K562 (cell line): ENCODE measurements at regions not wholly inside any gene's neighbourhood (a gene's known extent, or its start where the extent isn't known, plus 50 kb on each side); places are given as distances from the start of the nearest gene placed in this dataset.

Experiments used
- ATAC-seq: fragments of 200-7000 bp; cut with Tn5 transposase; 3 replicates; pipeline ENCODE4 v1.9.1; 2020; ENCODE audit warnings: moderate library complexity
- BruUV-seq: library from RNA; stranded (reverse); fragments of 400-500 nt; replicated peaks from 2 replicates; lab custom pipeline; 2021; lab: Mats Ljungman, UMichigan
- CTCF ChIA-PET: fragments of 300-600 bp; formaldehyde crosslinking; extraction: SDS; loops from one replicate; lab custom pipeline; 2021; ENCODE audit warnings: low intra/inter-chr PET ratio; lab: Yijun Ruan, JAX
- POLR2A ChIA-PET: fragments of 300-600, 350-650 bp; sonication (Branson Sonifier 250); formaldehyde crosslinking; extraction: SDS; loops from one replicate; lab custom pipeline; 2021; ENCODE audit warnings: antibody characterized with exemption, inconsistent platforms; lab: Yijun Ruan, JAX
- DNase-seq, 4 experiments: peaks; one replicate each; pipeline versions ENCODE4 v3.0.0 to v3.0.0-alpha.2; 2011 to 2018; ENCODE audit warnings: low spot score in 3 of 4, mixed read lengths in 3 of 4; ENCODE audit errors: extremely low read depth in 1 of 4
- FAIRE-seq: peaks from 2 replicates; lab custom pipeline; 2011; peaks lifted over from hg19 to GRCh38; lab: Jason Lieb, UNC
- H2AFZ ChIP-seq: 2 replicates; pipeline ENCODE4 v1.6.0; 2011; ENCODE audit warnings: low read depth, low read length, control low read depth, inconsistent platforms
- H3K27ac ChIP-seq: fragments of 200-600 bp; 3 replicates; pipeline ENCODE4 v1.8.0; 2011; ENCODE audit warnings: low read depth, mild to moderate bottlenecking, control low read depth, inconsistent platforms, low read length, moderate library complexity, mixed read lengths; ENCODE audit errors: extremely low read depth
- H3K27me3 ChIP-seq, 2 experiments: fragments of 300-600 bp in 1 of 2; 2 replicates in 1 of 2; 3 replicates in 1 of 2; pipeline versions ENCODE4 v1.6.0 to v1.8.0; 2011; ENCODE audit warnings: inconsistent platforms in 2 of 2, low read length in 2 of 2, mild to moderate bottlenecking in 1 of 2, mixed read lengths in 1 of 2, moderate library complexity in 1 of 2; ENCODE audit not compliant: control insufficient read depth in 2 of 2, insufficient read depth in 2 of 2
- H3K36me3 ChIP-seq: fragments of 300-600 bp; 3 replicates; pipeline ENCODE4 v1.8.0; 2011; ENCODE audit warnings: mild to moderate bottlenecking, low read length, inconsistent platforms; ENCODE audit not compliant: control insufficient read depth, insufficient read depth
- H3K4me1 ChIP-seq, 2 experiments: fragments of 200-600 bp in 1 of 2; replicated peaks in 1 of 2; 2 replicates in 1 of 2; 3 replicates in 1 of 2; pipeline versions ENCODE4 v1.5.1 to v1.8.0; 2011; ENCODE audit warnings: inconsistent platforms in 2 of 2, low read length in 2 of 2, mild to moderate bottlenecking in 1 of 2, mixed read lengths in 1 of 2, moderate library complexity in 1 of 2; ENCODE audit not compliant: control insufficient read depth in 2 of 2, insufficient read depth in 2 of 2
- H3K4me2 ChIP-seq: 2 replicates; pipeline ENCODE4 v1.6.1; 2011; ENCODE audit warnings: low read length, control low read depth, inconsistent platforms, mixed read lengths; ENCODE audit not compliant: insufficient read depth
- H3K4me3 ChIP-seq: fragments of 200-600 bp; sonication (generic), shearing (Covaris generic); 2 replicates; pipeline ENCODE4 v1.5.1; 2016; ENCODE audit warnings: control low read depth, inconsistent platforms
- H3K79me2 ChIP-seq: fragments of 200-600 bp; 3 replicates; pipeline ENCODE4 v1.8.0; 2011; ENCODE audit warnings: low read length, inconsistent platforms; ENCODE audit not compliant: control insufficient read depth, insufficient read depth
- H3K9ac ChIP-seq, 2 experiments: 2 replicates each; pipeline versions ENCODE4 v1.6.0 to v1.6.1; 2011; ENCODE audit warnings: low read depth in 2 of 2, low read length in 2 of 2, control low read depth in 1 of 2, inconsistent platforms in 1 of 2, mild to moderate bottlenecking in 1 of 2, mixed read lengths in 1 of 2; ENCODE audit not compliant: insufficient read depth in 1 of 2
- H3K9me1 ChIP-seq: one replicate; pipeline ENCODE4 v1.6.0; 2011; ENCODE audit warnings: inconsistent platforms, mild to moderate bottlenecking, low read length, moderate library complexity; ENCODE audit not compliant: control insufficient read depth, insufficient read depth
- H3K9me3 ChIP-seq: replicated peaks from 2 replicates; pipeline ENCODE4 v1.5.1; 2011; ENCODE audit warnings: low read depth, low read length, inconsistent platforms; ENCODE audit not compliant: control insufficient read depth, insufficient read depth
- H4K20me1 ChIP-seq: replicated peaks from 2 replicates; pipeline ENCODE4 v1.6.1; 2011; ENCODE audit warnings: low read length, inconsistent platforms, mixed read lengths; ENCODE audit not compliant: control insufficient read depth, insufficient read depth
- BHLHE40 ChIP-seq: IDR thresholded peaks from 2 replicates; pipeline ENCODE4 v1.6.1; 2011; ENCODE audit warnings: low read length, improper control_type of control experiment
- CBX1 ChIP-seq: sonication (generic); IDR thresholded peaks from 2 replicates; pipeline ENCODE4 v1.6.1; 2016; ENCODE audit warnings: antibody characterized with exemption, low read depth, mild to moderate bottlenecking
- E2F5 ChIP-seq: sonication (generic); formaldehyde crosslinking; IDR thresholded peaks from 2 replicates; pipeline ENCODE4 v1.8.0; 2022; ENCODE audit warnings: mild to moderate bottlenecking, missing genetic modification reagents
- KDM2B ChIP-seq: fragments of 250-450 bp; sonication (Bioruptor Pico); IDR thresholded peaks from 2 replicates; pipeline ENCODE4 v1.8.0; 2021; ENCODE audit warnings: mild to moderate bottlenecking, moderate library complexity
- MEIS2 ChIP-seq: fragments of 450-650 bp; IDR thresholded peaks from 2 replicates; pipeline ENCODE4 v1.6.1; 2014; ENCODE audit warnings: mild to moderate bottlenecking; ENCODE audit not compliant: partially characterized antibody
- MLX ChIP-seq, 2 experiments: fragments of 450-650 bp in 1 of 2; sonication (generic) in 1 of 2; formaldehyde crosslinking; conservative IDR thresholded peaks; 2 replicates each; pipeline versions ENCODE4 v1.4.0 to v1.8.1; 2020 to 2022; ENCODE audit warnings: mild to moderate bottlenecking in 1 of 2, missing genetic modification reagents in 1 of 2
- NFE2L1 ChIP-seq: fragments of 450-650 bp; IDR thresholded peaks from 2 replicates; pipeline ENCODE4 v1.6.1; 2016; ENCODE audit warnings: missing genetic modification characterization, low read depth, mild to moderate bottlenecking, missing compliant biosample characterization, moderate library complexity, borderline replicate concordance
- PML ChIP-seq: IDR thresholded peaks from 2 replicates; pipeline ENCODE4 v1.6.1; 2012; ENCODE audit warnings: low read length, inconsistent platforms
- POLR3G ChIP-seq: IDR thresholded peaks from 2 replicates; pipeline ENCODE4 v1.6.1; 2011; ENCODE audit not compliant: insufficient read length, insufficient replicate concordance; ENCODE audit errors: extremely low read depth
- SAP30 ChIP-seq: fragments of 200-600 bp; sonication (generic); IDR thresholded peaks from 2 replicates; pipeline ENCODE4 v1.6.1; 2012; ENCODE audit warnings: borderline replicate concordance, low read depth, mild to moderate bottlenecking, moderate library complexity, low read length, control low read depth, inconsistent platforms; ENCODE audit not compliant: insufficient read depth, poor library complexity, severe bottlenecking
- SMAD2 ChIP-seq: fragments of 150-350 bp; IDR thresholded peaks from 2 replicates; pipeline ENCODE4 v1.6.1; 2014; ENCODE audit warnings: low read depth, mild to moderate bottlenecking, low read length
- SRSF3 ChIP-seq: fragments of 200-400 bp; formaldehyde crosslinking; IDR thresholded peaks from 2 replicates; pipeline ENCODE4 v1.6.1; 2016; ENCODE audit warnings: mild to moderate bottlenecking, low read length, moderate library complexity; ENCODE audit not compliant: insufficient read depth
- STAT6 ChIP-seq: sonication (generic); formaldehyde crosslinking; IDR thresholded peaks from 2 replicates; pipeline ENCODE4 v1.8.1; 2023; ENCODE audit warnings: mild to moderate bottlenecking, missing genetic modification reagents
- U2AF2 ChIP-seq: fragments of 200-400 bp; formaldehyde crosslinking; optimal IDR thresholded peaks from 2 replicates; pipeline ENCODE3; 2017; ENCODE audit warnings: low read depth, mild to moderate bottlenecking, low read length
- ZFP36 ChIP-seq: fragments of 150-350 bp; IDR thresholded peaks from 2 replicates; pipeline ENCODE4 v1.6.1; 2018; ENCODE audit warnings: low read length, low read depth; ENCODE audit not compliant: partially characterized antibody
- ZNF12 ChIP-seq: sonication (generic); formaldehyde crosslinking; IDR thresholded peaks from 2 replicates; pipeline ENCODE4 v1.4.0; 2020; ENCODE audit warnings: mild to moderate bottlenecking, missing genetic modification reagents
- ZNF175 ChIP-seq: fragments of 200-800 bp; sonication (Bioruptor generic); IDR thresholded peaks from 2 replicates; pipeline ENCODE4 v1.6.1; 2016; ENCODE audit warnings: low read depth, mild to moderate bottlenecking, missing genetic modification characterization, missing compliant biosample characterization
- ZNF717 ChIP-seq: fragments of 250-450 bp; sonication (Bioruptor Pico); IDR thresholded peaks from 2 replicates; pipeline ENCODE4 v1.5.0; 2021
- WGBS: fragments of 100-300 bp; shearing (Covaris generic); methylation state at CpG from one replicate; pipeline ENCODE4 v1.1.6; 2016; ENCODE audit warnings: low coverage, mixed read lengths; ENCODE audit not compliant: insufficient coverage; ENCODE audit errors: missing lambda C conversion rate; 5-methylcytosine and 5-hydroxymethylcytosine counted together
- in situ Hi-C: fragments of 300-500 bp; cut with MboI; formaldehyde crosslinking; loops from 4 replicates; pipeline ENCODE4 v1.15.0; 2018; ENCODE audit warnings: inconsistent platforms, mixed read lengths
- intact Hi-C: fragments of 100-400 bp; cut with micrococcal nuclease; formaldehyde crosslinking; loops from 2 replicates; pipeline ENCODE4 v1.14.2; 2022

GRCh38 chr17:5832886-5833285, 237.3 kb upstream of the WSCD1 start (continued):
- TF ChIP-seq NFE2L1 (tag) (no peak), STAT6 (CRISPR knock-in tag) (no peak), ZFP36 (no peak), PML (no peak), CBX1 (no peak), SRSF3 (no peak), E2F5 (CRISPR knock-in tag) (no peak), ZNF175 (CRISPR knock-in tag) (no peak)
- TF ChIP-seq, all 486 proteins: peak for 0

GRCh38 chr17:5837055-5837491, 233.1 kb upstream of the WSCD1 start:
- in situ Hi-C loops (no loop called here), intact Hi-C loops (no loop called here)
- Histone ChIP-seq H4K20me1 (no peaks in the 10 kb centered on the region), H3K36me3 (no peaks in the 10 kb centered on the region), H3K9me1 (no peaks in the 10 kb centered on the region), H3K79me2 (no peaks in the 10 kb centered on the region), H3K9me3 (no peaks in the 10 kb centered on the region), H3K27ac (no peak overlapping the region), H3K4me2 (no peak overlapping the region), H3K4me3 (no peak overlapping the region), H2AFZ (no peak overlapping the region), H3K27me3 (no peaks in the 10 kb centered on the region), H3K4me1 (no peaks in the 10 kb centered on the region), H3K9ac (no peak overlapping the region)
- 0% methylated on average over 4 of the region's 4 CpGs for WGBS
- FAIRE-seq: no peak
- DNase-seq: no peak
- ChIA-PET CTCF (no interaction called here), POLR2A (no interaction called here)
- no peak for ATAC-seq
- BruUV-seq: no TSS peak
- TF ChIP-seq ZNF717 (CRISPR knock-in tag) (no peak), U2AF2 (no peak), MLX (CRISPR knock-in tag; conservative IDR thresholded peaks at IDR 0.05) (no peak), MEIS2 (no peak), SMAD2 (no peak), BHLHE40 (no peak), KDM2B (CRISPR knock-in tag) (no peak), POLR3G (no peak), ZNF12 (CRISPR knock-in tag) (no peak), SAP30 (no peak)
